A673 (cell line): ENCODE measurements at regions not wholly inside any gene's neighbourhood (a gene's known extent, or its start where the extent isn't known, plus 50 kb on each side); places are given as distances from the start of the nearest gene placed in this dataset.

Experiments
- CTCF ChIP-seq: fragments of 300-800, 200-600 bp; sonication (generic); conservative IDR thresholded peaks from 2 replicates; pipeline ENCODE4 v1.5.1; 2017; ENCODE audit warnings: low read depth, mild to moderate bottlenecking, antibody characterized with exemption, low read length, moderate library complexity, mixed read lengths
- EZH2 ChIP-seq: fragments of 200-600 bp; sonication (generic); IDR thresholded peaks from 2 replicates; pipeline ENCODE4 v1.6.1; 2017; ENCODE audit warnings: borderline replicate concordance, low read depth, mild to moderate bottlenecking, mixed read lengths, antibody characterized with exemption, low read length; ENCODE audit not compliant: poor library complexity, severe bottlenecking

DNA sequence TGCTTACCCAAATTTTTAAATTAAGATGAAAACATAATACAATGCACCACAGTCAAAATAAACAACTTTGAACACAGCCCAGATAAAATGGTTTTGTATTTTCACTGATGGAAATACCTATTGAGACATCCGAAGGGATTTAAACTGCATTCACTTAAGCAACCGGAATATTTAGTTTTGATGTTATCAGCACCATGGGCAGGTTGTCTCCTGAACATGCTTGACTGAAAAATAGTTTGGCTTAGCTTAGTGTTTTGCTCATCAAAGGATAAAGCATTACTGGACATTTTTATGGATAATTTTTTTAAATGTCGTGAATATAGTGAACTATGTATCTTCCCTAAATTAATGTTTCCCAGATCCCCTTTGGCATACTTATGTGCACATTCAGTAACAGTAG, 177.5 kb downstream of the GJA1 start:
- TF ChIP-seq CTCF = no peak
- TF ChIP-seq EZH2 = no peak
